T-helper 1 cell treated with Interleukin-12 subunit alpha and Interleukin-12 subunit beta and Interleukin-4 antibody, amounts not matched to agents 30 ng/mL and 1 ng/mL, for 36 hours (primary cell): ENCODE measurements at regions not wholly inside any gene's neighbourhood (a gene's known extent, or its start where the extent isn't known, plus 50 kb on each side); places are given as distances from the start of the nearest gene placed in this dataset.

Source experiments
- intact Hi-C: fragments of 100-400 bp; cut with micrococcal nuclease; formaldehyde crosslinking; loops from one replicate; pipeline ENCODE4 v1.15.1; 2024

DNA sequence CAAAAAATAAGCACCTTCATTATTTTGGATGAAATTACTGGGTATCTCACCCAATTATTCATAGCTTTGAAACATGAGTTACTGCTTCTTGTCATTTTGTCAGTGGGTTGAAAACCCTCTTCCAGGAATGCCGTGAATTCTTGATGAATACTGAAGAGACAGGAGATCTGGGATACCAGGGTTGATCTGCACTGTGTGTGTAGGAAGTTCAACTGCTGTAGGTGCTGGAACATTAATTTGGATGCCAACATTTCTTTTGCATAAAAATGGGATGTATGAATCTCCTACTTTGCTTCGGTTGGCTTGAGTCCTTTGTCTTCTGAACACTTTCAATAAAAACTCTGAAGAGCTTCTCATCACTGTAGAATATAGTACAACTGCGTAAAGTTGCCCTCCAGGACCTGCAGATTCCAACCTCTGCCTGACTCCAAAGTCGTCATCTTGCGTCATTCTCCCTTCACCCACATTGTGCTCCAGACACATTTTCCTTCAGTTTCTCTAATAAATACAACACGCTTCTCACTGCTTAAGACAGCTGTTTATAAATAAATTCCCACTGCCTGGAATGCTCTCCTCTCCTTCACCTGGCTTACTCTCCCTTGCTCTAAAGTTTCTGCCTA is 312.7 kb upstream of the TGFBR2 start:
- intact Hi-C loops, result no loop called here

DNA sequence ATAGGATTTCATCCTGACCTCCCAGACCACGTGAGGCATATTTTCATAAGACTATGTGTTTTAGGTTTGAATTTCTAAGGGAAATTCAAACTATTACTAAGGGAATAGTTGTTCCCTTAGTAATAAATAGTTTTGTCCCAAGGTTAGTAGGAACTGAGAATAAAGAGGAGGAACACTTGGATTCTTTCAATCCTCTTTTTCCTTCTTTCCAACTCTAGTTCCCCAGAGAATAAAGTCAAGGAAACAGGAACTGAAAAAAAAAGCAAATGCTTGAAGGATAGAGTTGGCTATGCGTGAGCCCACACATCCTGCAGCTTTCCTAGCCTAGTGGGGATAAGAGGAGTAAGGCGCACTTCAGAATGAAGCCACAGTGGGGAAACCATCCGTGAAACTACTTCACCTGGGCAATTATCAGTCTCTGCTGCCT is 312.1 kb upstream of the TGFBR2 start:
- intact Hi-C loops, result no loop called here

GRCh38 chr3:30297112-30297511 is 309.3 kb upstream of the TGFBR2 start:
- intact Hi-C loops, result no loop called here

GRCh38 chr3:30299674-30300385 is 306.6 kb upstream of the TGFBR2 start:
- intact Hi-C loops, result loop anchor here (5.0 kb wide), 1 partner anchor 47 kb away; no protein-coding TSS in a partner anchor

DNA sequence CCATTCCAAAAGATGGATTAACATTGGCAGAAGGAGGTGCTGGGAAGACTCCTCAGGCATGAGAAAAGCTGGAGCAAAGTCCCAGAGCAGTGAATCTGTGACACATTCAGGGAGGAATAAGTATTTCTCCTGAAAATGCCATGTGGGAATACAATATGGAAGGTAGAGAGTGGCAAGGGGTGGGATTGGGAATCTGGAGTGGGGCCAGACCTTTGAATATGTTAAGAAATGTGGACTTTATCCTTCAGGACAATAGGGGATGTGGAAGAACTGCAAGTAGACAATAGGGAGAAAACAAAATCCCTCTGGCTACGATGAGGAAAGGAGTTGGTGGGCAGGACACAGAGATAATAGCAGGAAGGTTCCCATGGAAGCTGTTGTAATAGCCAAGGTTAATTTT is 305.6 kb upstream of the TGFBR2 start:
- intact Hi-C loops, result loop anchor here (5.0 kb wide), 1 partner anchor 46 kb away; no protein-coding TSS in a partner anchor

DNA sequence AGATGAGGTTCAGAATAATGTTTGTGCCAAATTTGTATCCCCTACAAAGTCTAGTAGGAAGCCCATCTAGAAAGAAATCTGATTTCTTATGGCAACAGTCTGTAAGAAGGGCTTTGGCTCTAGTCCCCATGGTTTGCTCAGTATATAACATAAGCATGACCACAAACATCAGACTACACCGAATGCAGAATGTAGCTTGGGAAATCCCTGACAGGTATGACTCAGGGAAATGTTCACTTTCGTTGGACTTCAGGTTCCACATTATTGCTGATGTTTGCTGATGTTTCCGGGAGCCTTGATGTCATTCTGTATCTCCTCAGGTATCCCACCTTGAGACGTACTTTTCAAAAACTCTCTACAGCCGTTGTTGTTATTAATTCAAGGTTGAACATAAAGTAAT is 304.4 kb upstream of the TGFBR2 start:
- intact Hi-C loops, result loop anchor here (5.0 kb wide), 1 partner anchor 45 kb away; no protein-coding TSS in a partner anchor

DNA sequence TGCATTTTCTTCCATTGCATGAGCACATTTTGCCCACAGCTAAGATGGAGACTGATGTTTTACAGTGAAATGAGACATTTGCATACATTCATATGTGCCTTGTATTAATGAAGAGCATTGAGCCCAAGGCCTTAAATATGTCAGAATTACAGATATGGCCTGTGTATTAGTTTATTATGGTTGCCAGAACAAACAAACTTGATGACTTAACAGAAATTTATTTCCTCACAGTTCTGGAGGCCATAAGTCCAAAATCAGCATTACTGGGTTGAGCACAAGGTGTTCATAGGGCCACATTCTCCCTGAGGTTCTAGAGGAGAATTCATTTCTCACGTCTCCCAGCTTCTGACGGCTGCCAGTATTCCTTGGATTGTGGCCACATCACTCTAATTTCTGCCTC is 302.6 kb upstream of the TGFBR2 start:
- intact Hi-C loops, result loop anchor here (5.0 kb wide), 1 partner anchor 44 kb away; no protein-coding TSS in a partner anchor

GRCh38 chr3:30305021-30305420 is 301.4 kb upstream of the TGFBR2 start:
- intact Hi-C loops, result no loop called here

DNA sequence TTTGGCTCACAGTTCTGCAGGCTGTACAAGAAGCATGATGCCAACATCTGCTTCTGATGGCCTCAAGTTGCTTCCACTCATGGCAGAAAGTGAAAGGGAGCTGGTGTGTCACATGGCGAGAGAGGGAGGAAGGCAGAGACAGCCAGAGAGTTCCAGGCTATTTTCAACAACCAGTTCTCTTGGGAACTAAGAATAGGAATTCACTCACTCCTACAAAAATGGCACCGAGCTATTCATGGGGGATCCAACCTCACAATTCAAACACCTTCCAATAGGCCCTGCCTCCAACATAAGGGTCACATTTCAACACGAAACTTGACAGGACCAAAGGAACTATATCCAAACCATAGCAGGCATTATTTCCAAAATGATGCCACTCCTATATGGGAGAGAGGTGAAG is 299.5 kb upstream of the TGFBR2 start:
- intact Hi-C loops, result no loop called here

DNA sequence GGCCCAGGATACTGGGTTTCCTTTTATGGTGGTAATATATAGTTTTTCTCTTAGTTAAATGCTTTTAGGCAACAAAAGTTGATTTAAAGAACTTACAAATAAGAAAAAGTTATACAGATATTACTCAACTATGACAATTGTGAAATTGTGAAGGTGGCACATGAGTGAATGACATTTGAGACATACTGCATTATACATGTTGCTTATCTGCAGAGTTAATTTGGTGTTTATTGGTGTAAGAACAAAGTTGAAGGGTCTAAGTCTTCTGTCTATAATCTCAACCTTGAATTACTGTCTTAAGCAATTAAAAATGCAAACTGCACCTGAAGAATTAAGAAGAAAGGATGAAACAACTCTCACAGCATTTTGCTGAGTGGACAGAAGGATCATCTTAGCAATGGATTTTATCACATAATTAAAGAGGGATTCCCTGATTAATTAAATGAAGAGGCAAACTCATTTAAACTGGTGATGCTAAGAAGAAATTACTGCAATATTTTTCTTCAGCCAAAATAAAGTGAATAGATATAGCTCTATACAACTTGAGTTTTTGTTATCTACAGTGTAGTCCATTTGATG is 298.9 kb upstream of the TGFBR2 start:
- intact Hi-C loops, result no loop called here

DNA sequence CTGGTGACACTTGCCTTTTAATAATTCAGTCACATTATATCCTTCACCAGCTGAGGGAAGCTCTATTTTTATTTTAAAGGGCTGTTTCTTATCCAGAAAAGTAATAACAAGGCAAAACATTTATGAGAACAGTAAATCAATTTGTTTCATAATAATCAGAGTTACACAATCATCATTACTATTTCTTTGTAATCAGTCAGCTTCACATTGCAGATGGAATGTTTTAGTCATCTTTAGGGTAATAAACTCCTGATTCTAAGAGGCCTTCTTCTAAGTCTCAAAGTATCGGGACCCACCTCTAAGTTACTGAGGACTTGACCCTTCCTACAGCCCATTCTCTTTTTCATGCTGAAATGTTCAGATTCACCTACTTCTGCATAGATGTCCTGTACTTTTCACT is 298.3 kb upstream of the TGFBR2 start:
- intact Hi-C loops, result no loop called here

DNA sequence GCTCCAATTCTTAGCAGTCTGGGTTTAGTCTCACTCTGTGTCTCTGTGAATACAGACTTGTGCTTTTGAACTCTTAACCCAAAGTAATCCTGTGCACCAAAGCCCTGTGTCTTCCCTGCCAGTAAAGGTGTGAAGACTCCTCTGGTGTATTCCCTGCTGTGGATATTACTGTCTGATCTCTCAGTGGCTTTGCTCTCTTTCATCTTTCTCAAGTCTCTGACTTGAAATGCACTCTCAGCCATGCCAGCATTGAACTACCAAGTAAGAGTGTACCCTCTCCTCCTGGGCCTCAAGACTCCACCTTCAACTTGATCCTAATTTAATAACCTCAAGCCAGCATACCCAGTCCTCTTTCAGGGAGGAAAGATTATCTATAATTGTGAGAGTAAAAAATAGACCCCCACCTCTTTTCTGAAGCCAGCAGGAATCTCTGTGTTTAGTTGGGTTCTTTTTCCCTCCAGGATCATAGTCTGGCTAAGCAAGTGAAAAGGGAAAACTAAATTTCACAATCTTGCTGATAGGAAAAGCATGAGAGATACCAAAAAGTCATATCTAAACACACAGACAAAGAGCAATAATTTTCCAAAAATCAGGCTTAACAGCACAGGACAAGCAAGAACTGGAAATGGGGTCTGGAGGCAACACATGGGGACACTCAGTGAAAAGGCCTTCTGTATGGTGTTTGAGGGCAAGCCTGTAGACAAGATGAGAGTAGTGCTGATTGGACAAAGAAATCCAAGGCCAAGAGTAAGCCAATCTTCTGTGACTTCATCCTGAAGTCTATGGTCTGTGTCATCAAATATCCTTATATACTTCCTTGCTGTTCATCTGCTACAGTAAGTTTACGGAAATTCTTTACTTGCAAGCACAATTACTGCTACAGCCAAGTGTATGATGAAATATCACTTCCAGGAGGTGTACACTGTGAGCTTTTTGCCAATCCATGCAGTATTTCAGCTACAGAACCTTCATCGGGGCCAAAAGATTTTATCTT is 296.1 kb upstream of the TGFBR2 start:
- intact Hi-C loops, result no loop called here

DNA sequence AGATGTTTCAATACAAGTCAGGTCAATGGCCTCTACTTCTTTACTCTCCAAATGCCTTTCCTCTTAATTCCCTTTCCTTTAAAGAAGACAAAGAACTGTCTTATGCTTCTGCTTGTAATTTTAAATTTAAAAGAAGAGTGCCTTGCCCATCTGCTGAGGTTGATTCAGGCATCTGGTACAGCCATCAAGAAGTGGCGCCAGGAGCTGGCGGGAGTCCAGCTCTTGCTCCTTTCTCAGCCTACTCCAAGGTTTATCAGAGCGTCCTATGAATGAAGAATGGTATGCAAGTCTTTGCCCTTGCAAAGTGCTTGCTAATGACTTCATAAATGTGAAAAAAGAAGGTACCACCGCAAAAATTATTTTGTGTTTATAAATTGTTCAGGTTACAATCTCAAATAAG is 294.6 kb upstream of the TGFBR2 start:
- intact Hi-C loops, result no loop called here

DNA sequence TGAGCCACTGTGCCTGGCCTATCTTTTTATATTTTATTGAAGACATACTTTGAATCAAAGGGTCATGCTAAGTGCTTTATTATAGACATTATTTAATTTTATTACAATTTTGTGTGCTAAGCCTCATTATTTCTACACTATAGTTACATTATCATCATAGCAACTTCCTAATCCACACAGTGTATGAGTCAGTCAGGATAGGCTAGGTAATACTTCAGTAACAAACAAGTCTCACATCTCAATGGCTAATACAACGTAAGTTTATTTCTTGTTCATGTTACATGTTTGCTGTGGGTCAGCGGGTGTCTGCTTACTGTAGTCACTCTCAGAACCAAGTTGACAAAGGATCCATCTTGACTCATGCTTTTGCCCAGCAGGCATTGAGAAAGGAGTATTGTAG is 292.6 kb upstream of the TGFBR2 start:
- intact Hi-C loops, result no loop called here

DNA sequence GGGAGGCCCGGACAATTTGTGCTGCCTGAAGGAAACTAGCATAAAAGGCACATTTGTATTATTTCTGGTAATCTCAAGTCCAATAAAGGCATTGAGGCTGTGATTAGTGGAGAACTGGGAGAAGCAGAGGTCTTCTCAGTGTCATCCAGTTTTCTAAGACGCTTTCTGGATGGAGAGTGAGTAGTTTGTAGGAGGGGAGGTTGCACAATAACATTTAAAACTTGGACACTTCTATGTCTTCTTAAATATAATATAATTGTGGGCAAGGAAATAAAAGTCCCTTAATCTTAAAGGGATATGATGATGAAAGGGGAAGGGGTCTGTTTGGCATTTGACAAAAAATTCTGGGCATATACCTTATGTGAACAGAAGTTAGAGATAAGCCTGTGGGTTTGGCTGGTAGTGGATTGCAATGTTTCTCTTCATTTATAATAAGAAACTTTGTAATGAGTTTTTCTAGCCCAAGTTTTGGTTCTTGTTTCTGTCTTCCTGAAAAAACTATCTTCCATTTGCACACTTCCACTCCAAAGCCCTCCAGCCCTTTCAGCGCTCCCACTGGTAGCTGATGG is 291.6 kb upstream of the TGFBR2 start:
- intact Hi-C loops, result loop anchor here (5.0 kb wide), 1 partner anchor 273 kb away; no protein-coding TSS in a partner anchor

DNA sequence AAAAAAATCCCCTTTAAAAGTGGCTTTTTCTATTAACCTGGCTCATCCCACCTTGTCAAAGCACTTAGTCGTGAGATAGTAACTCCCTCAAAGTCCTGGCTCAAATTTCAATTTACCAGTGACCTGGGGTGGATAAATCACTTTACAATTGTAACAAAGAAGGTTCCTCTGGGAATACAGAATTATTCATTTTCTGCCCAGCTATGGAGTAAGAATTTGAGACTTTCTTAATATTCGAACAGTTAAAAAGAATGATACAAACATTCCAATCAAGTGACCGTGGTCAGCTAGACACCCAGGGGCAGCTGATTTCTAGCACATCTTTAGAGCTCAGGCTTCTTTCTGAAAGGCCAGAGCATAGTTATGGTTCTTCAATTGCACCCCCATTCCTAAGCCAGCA is 291.0 kb upstream of the TGFBR2 start:
- intact Hi-C loops, result loop anchor here (5.0 kb wide), 1 partner anchor 273 kb away; no protein-coding TSS in a partner anchor

GRCh38 chr3:30317561-30317960 is 288.8 kb upstream of the TGFBR2 start:
- intact Hi-C loops, result loop anchor here (5.0 kb wide), 1 partner anchor 275 kb away; no protein-coding TSS in a partner anchor

DNA sequence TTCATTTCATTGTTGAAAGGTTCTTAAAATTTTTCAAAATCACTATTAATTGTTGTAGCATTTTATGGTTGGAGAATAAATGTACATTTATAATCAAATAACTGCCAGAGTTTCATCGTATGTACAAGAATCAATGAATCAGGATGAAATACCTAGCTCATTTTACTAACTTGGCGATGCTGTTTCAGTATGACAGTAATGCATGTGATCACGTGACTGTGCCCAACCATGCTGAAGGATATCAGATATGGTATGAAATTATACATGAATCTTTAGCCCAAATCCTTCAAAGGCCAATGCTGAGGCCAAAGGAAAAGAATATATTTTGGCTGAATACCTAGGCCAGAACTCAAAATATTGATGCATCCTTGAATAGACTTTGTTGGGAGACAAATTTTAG is 288.3 kb upstream of the TGFBR2 start:
- intact Hi-C loops, result loop anchor here (2.0 to 5.0 kb wide), 2 partner anchors 29 to 276 kb away; no protein-coding TSS in a partner anchor

DNA sequence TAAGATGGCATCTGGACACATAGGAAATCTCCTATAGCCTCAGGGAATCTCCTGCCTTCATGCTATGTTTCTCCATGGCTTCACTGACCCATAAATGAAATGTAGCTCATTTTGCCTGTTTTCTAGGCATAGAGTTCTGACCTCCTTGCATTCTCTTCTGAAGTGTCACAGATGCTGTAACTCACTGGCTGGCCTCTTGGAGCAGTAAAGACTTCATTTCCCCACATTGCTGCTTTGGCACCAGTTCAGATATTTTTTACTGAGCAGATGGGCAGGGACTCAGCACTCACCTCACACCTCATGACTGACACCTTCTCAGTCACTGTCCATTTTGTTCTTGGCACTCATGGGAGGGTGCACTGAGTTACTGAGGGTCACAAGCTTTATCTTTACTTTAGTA is 286.7 kb upstream of the TGFBR2 start:
- intact Hi-C loops, result loop anchor here (1.0 to 5.0 kb wide), 4 partner anchors 27 to 374 kb away; no protein-coding TSS in a partner anchor

DNA sequence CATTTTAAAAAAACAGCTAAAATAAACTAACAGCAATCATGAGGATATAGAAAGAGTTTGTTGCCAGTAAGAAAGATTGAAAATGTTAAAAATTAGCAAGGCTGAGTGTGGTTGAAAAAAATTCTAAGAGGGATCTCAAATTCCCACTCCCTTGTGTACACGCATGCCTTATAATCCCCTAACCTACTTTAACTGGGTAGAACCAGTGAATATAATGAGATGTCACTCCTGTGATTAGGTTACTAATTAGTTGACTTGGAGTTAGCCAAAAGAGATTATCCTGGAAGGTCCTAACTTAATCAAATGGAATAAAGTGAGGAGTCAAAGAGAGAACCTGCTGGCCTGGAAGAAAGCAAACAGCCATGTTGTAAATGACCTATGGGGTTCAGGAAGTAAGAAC is 286.0 kb upstream of the TGFBR2 start:
- intact Hi-C loops, result no loop called here

- intact Hi-C loops, result no loop called here
Measured at GRCh38 chr3:30321065-30321464, 285.3 kb upstream of the TGFBR2 start.
